HL-60 (cell line): ENCODE measurements at regions not wholly inside any gene's neighbourhood (a gene's known extent, or its start where the extent isn't known, plus 50 kb on each side); places are given as distances from the start of the nearest gene placed in this dataset.

ENCODE experiments used
- DNase-seq, 2 experiments: peaks; one replicate each; pipeline ENCODE4 v3.0.0-alpha.2; 2010 to 2020; ENCODE audit warnings: low read depth in 1 of 2, low spot score in 1 of 2
- H3K27ac ChIP-seq: fragments of 250-450 bp; sonication (Bioruptor Pico); replicated peaks from 2 replicates; pipeline ENCODE4 v1.5.1; 2020; ENCODE audit warnings: mild to moderate bottlenecking, moderate library complexity
- H3K27me3 ChIP-seq: fragments of 250-450 bp; sonication (Bioruptor Pico); 2 replicates; pipeline ENCODE4 v1.5.1; 2021; ENCODE audit warnings: mild to moderate bottlenecking, moderate library complexity; ENCODE audit not compliant: insufficient read depth, poor library complexity, severe bottlenecking
- H3K4me3 ChIP-seq: replicated peaks from 2 replicates; pipeline ENCODE4 v1.5.1; 2011; ENCODE audit warnings: mild to moderate bottlenecking, control low read depth, low read length; ENCODE audit not compliant: insufficient read depth
- CTCF ChIP-seq: IDR thresholded peaks from one replicate; pipeline ENCODE4 v1.5.1; 2011; ENCODE audit warnings: low read length, control low read depth, inconsistent platforms; ENCODE audit not compliant: insufficient read depth
- GABPA ChIP-seq: IDR thresholded peaks from 2 replicates; pipeline ENCODE4 v1.6.1; 2012; ENCODE audit warnings: low read depth
- POLR2AphosphoS5 ChIP-seq: IDR thresholded peaks from 2 replicates; pipeline ENCODE4 v1.6.1; 2012; ENCODE audit warnings: low read depth
- REST ChIP-seq: IDR thresholded peaks from 2 replicates; pipeline ENCODE4 v1.6.1; 2012; ENCODE audit warnings: low read depth; ENCODE audit not compliant: insufficient replicate concordance
- SPI1 ChIP-seq: IDR thresholded peaks from 2 replicates; pipeline ENCODE4 v1.6.1; 2012; ENCODE audit warnings: low read depth, mild to moderate bottlenecking, borderline replicate concordance

GRCh38 chr13:104256701-104257100, 1190.5 kb upstream of the SLC10A2 start:
- DNase-seq: no peak
- no peak for TF ChIP-seq SPI1
- no peak for TF ChIP-seq GABPA
- TF ChIP-seq REST: no peak
- no peak for TF ChIP-seq POLR2AphosphoS5
- no peak overlapping the region for H3K27ac ChIP-seq
- H3K4me3 ChIP-seq: no peak overlapping the region
- H3K27me3 ChIP-seq: no peaks in the 10 kb centered on the region

GRCh38 chr13:104253063-104253680, 1187.0 kb upstream of the SLC10A2 start:
- H3K27ac ChIP-seq: no peak overlapping the region
- TF ChIP-seq SPI1 (no peak), GABPA (no peak), POLR2AphosphoS5 (no peak), CTCF (no peak), REST (no peak)
- no peak overlapping the region for H3K4me3 ChIP-seq
- no peak for DNase-seq
- no peaks in the 10 kb centered on the region for H3K27me3 ChIP-seq

- H3K27ac ChIP-seq: no peak overlapping the region
- H3K4me3 ChIP-seq: no peak overlapping the region
- DNase-seq: no peak
- H3K27me3 ChIP-seq: no peaks in the 10 kb centered on the region
- TF ChIP-seq SPI1: no peak
- TF ChIP-seq POLR2AphosphoS5: no peak
- no peak for TF ChIP-seq GABPA
- TF ChIP-seq CTCF: no peak
- TF ChIP-seq REST: no peak
Measured at GRCh38 chr13:104251931-104252330, 1185.7 kb upstream of the SLC10A2 start.
